Cardiac fibroblast (primary cell): ENCODE measurements at regions not wholly inside any gene's neighbourhood (a gene's known extent, or its start where the extent isn't known, plus 50 kb on each side); places are given as distances from the start of the nearest gene placed in this dataset.
A peak's percentile ranks its signal among the peaks of the same experiment; 100 is the strongest.

ENCODE experiments used
- DNase-seq, 2 donors: peaks; one replicate each; pipeline versions ENCODE4 v3.0.0 to v3.0.0-alpha.2; 2010; ENCODE audit warnings: low read depth in 2 of 2
- H3K4me3 ChIP-seq, 2 donors: replicated peaks in 1 of 2; 1 replicate in 1 of 2; 2 replicates in 1 of 2; pipeline ENCODE4 v1.5.1; 2011; ENCODE audit warnings: low read depth in 2 of 2, low read length in 2 of 2, mild to moderate bottlenecking in 2 of 2, moderate library complexity in 1 of 2
- TF ChIP-seq, protein P1 (sequence below): IDR thresholded peaks from one replicate; pipeline ENCODE4 v1.5.1; 2011; ENCODE audit warnings: low read depth, mild to moderate bottlenecking, low read length, inconsistent platforms

DNA sequence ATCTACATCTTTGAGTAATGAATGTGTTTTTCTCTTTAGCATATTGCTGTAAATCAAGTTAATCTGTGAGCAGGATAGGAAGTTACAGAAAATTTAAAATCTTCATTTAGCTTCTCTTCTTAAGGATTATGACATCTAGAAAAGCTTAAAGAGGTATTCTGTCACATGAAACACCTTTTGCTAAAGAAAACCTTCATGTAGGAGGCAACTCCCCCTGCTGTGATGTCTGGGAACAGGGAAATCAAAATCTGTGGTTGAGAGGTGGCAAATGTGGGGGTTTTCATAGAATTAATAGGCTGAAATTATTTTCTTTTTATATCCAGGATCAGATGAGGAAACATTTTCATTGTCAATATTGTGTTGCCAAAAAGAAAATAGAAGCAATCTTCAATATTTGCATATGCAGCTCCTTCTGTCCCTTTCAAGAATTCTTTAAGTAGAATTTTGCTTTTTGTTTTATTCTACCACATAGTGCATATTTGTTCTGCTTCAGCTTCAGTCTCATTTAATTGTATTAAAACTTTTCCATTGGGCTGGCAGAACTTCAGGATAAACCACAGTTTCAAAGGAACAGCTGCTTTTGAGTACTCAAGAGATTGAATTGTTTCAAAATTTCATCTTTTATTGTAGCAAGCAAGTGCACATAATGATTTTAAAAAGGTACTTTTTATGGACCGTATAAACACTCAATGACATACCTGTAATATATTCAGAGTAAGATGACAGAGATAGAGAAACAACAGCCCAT is 128.4 kb downstream of the RAP2B start:
- TF ChIP-seq, protein P1, sequence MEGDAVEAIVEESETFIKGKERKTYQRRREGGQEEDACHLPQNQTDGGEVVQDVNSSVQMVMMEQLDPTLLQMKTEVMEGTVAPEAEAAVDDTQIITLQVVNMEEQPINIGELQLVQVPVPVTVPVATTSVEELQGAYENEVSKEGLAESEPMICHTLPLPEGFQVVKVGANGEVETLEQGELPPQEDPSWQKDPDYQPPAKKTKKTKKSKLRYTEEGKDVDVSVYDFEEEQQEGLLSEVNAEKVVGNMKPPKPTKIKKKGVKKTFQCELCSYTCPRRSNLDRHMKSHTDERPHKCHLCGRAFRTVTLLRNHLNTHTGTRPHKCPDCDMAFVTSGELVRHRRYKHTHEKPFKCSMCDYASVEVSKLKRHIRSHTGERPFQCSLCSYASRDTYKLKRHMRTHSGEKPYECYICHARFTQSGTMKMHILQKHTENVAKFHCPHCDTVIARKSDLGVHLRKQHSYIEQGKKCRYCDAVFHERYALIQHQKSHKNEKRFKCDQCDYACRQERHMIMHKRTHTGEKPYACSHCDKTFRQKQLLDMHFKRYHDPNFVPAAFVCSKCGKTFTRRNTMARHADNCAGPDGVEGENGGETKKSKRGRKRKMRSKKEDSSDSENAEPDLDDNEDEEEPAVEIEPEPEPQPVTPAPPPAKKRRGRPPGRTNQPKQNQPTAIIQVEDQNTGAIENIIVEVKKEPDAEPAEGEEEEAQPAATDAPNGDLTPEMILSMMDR, result peak; percentile 53
- no peak overlapping the region for H3K4me3 ChIP-seq
- DNase-seq, result peak in 1 of 2 donors; percentile 48

DNA sequence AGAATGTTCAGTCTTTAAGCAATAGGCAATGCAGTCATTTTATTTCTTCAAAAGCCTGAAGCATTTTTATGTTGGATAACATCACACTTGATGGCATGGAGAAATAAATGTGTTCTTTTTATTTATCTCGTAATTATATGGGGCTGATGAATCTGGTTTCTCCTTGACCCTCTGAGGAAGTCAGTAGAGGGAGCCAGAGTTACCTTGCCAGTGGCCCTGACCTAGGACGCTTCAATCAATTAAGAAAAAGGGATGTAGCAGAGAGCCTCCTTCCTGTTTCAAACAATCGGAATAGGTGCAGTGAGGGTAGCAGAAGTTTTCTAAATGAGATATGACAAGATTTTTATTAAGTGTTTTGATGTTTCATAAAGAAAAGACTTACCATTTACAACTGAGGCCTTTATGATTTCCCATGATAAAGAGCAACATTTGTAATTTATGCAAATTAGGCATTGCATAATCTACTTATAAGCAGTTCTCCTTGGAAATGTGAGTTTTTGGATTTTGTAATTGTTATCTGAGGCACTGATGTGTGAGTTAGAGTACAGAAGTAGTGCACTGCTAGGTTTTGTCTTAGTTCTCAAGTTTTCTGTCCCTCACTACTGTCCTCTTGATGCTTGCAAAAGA is 129.1 kb downstream of the RAP2B start:
- H3K4me3 ChIP-seq, result no peak overlapping the region
- TF ChIP-seq, protein P1, result peak; percentile 65

DNA sequence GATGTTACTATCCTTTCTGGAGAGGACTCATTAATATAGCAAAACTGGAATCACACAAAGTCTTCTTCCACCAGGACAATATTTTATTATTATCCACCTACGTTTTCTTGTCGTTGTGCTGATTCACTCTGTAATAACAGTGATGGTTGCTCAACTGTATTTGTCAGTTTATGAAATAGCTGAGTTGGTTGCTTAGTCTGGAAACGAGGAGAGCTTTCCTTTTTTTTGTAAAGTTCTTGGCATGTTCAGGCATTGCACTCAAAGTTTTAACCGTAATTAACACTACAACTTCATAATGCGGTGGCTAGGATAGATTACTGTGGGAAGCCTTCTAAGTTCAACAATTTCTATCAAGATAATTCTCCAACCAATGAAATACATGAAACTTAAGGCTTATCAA is 131.2 kb downstream of the RAP2B start:
- peak; percentile 73 to 84 for DNase-seq
- H3K4me3 ChIP-seq, result no peak overlapping the region
- TF ChIP-seq, protein P1, result no peak

More for the DNA sequence above, 129.1 kb downstream of the RAP2B start:
- DNase-seq, result peak; percentile 47 to 63

DNA sequence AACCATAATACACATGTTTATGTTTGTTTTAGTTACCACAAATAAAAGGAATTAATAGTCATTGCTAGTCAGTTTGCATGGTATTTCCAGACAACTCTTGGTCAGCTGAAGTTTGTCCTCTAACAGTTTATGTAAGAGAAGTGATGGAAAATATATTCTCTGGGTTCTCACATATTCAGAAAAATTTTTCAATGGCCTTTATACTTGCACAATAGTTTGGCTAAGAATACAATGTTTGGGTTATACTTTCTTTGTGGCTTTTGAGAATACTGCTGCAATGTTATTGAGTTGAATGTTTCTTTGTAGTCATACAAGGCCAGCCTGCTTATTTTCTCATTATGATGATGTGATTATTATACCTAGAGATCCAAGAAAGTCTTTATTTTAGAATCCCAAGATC is 133.9 kb downstream of the RAP2B start:
- TF ChIP-seq, protein P1, result no peak
- H3K4me3 ChIP-seq, result no peak overlapping the region
- DNase-seq, result peak; percentile 49 to 60

DNA sequence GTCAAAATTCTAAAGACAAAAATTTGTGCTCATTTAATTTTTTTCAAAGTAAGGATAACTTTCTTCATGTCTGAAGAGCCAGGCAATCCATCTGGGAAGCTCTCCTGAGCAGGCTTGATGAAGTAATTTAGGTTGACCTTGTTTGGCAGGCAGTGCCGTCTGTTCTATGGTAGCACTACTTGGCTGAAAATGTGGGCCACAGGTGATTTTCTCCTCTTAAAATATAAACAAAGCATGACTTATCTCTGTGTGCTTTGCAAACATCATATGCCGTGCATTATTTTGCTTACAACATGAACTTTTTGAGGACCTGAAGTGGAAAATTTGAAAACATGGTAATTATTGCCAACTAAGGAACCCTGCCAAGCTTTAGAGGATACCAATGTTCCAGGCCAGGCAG is 143.2 kb downstream of the RAP2B start:
- no peak overlapping the region for H3K4me3 ChIP-seq
- TF ChIP-seq, protein P1, result no peak
- no peak for DNase-seq

DNA sequence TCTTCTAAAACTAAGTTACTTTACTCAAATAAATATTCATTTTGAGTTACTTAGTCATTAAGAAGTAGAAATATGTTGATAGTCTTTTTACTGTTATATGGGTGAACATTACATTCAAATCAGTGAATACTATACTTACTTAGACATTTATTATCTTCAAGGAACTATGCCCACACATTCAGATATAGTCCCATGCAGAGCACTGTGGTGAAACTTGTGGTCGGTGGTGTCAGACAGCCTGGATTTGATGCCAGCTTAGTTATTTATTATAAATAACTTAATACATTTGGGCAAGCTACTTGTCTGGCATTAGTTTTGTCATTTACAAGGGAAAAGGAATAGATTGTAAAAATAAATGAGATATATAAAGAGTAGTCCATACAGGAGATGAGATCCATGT is 149.5 kb downstream of the RAP2B start:
- no peak for DNase-seq
- no peak overlapping the region for H3K4me3 ChIP-seq
- TF ChIP-seq, protein P1, result no peak
